B cell (primary cell): ENCODE measurements at regions not wholly inside any gene's neighbourhood (a gene's known extent, or its start where the extent isn't known, plus 50 kb on each side); places are given as distances from the start of the nearest gene placed in this dataset.

Experiments used
- ATAC-seq: fragments of 200-7000 bp; cut with Tn5 transposase; one replicate; pipeline ENCODE4 v1.10.0; 2021; ENCODE audit warnings: low read depth, mild to moderate bottlenecking, moderate number of reproducible peaks, moderate library complexity
- CTCF ChIA-PET: fragments of 350-600 bp; sonication (Branson Sonifier 250); formaldehyde crosslinking; loops from one replicate; lab custom pipeline; 2021; ENCODE audit warnings: antibody characterized with exemption, inconsistent platforms; lab: Charles Lee
- POLR2A ChIA-PET: fragments of 350-600 bp; sonication (Branson Sonifier 250); formaldehyde crosslinking; loops from one replicate; lab custom pipeline; 2021; ENCODE audit warnings: antibody characterized with exemption; lab: Charles Lee
- DNase-seq: peaks from one replicate; pipeline ENCODE4 v3.0.0; 2013
- H2AFZ ChIP-seq: 2 replicates; pipeline ENCODE4 v1.6.1; 2012; ENCODE audit warnings: mild to moderate bottlenecking, low read depth, low read length; ENCODE audit not compliant: insufficient read depth, poor library complexity, severe bottlenecking
- H3K27ac ChIP-seq, 2 donors: 1 replicate in 1 of 2; 2 replicates in 1 of 2; pipeline ENCODE4 v1.5.1; 2012 to 2013; ENCODE audit warnings: low read length in 2 of 2, mild to moderate bottlenecking in 2 of 2, moderate library complexity in 1 of 2
- H3K27me3 ChIP-seq, 4 experiments: fragments of 200-600 bp in 1 of 4; sonication (generic) in 1 of 4; replicated peaks in 1 of 4; 1 replicate in 2 of 4; 2 replicates in 2 of 4; pipeline versions ENCODE4 v1.6.1 to v1.7.0; 2013 to 2016; ENCODE audit warnings: low read length in 3 of 4, mild to moderate bottlenecking in 2 of 4, mixed read lengths in 1 of 4, moderate library complexity in 1 of 4; ENCODE audit not compliant: insufficient read depth in 4 of 4, control insufficient read depth in 3 of 4; ENCODE audit errors: control extremely low read depth in 1 of 4
- H3K36me3 ChIP-seq, 2 experiments: replicated peaks in 1 of 2; 1 replicate in 1 of 2; 2 replicates in 1 of 2; pipeline versions ENCODE4 v1.6.1 to v1.7.1; 2013; ENCODE audit warnings: low read length in 1 of 2; ENCODE audit not compliant: insufficient read depth in 2 of 2, control insufficient read depth in 1 of 2; ENCODE audit errors: control extremely low read depth in 1 of 2, extremely low read depth in 1 of 2
- H3K4me1 ChIP-seq, 2 donors: fragments of 200-600 bp in 1 of 2; sonication (generic) in 1 of 2; 1 replicate in 1 of 2; 2 replicates in 1 of 2; pipeline versions ENCODE4 v1.5.1 to v1.6.1; 2013 to 2017; ENCODE audit warnings: low read length in 2 of 2; ENCODE audit not compliant: control insufficient read depth in 2 of 2, insufficient read depth in 2 of 2
- H3K4me2 ChIP-seq: replicated peaks from 2 replicates; pipeline ENCODE3; 2012; ENCODE audit warnings: mild to moderate bottlenecking, low read depth, low read length; ENCODE audit not compliant: poor library complexity, severe bottlenecking
- H3K4me3 ChIP-seq, 5 experiments: fragments of 200-600 bp in 1 of 5; sonication (generic) in 1 of 5; 1 replicate in 3 of 5; 2 replicates in 2 of 5; pipeline versions ENCODE4 v1.5.1 to v1.7.0; 2011 to 2016; ENCODE audit warnings: low read length in 4 of 5, mild to moderate bottlenecking in 4 of 5, low read depth in 2 of 5, control low read depth in 1 of 5, moderate library complexity in 1 of 5; ENCODE audit not compliant: insufficient read depth in 1 of 5; ENCODE audit errors: control extremely low read depth in 1 of 5, extremely low read depth in 1 of 5
- H3K79me2 ChIP-seq: fragments of 200-600 bp; sonication (generic); one replicate; pipeline ENCODE4 v1.6.0; 2016; ENCODE audit warnings: low read length; ENCODE audit not compliant: control insufficient read depth, insufficient read depth
- H3K9ac ChIP-seq: fragments of 200-600 bp; sonication (generic); 2 replicates; pipeline ENCODE4 v1.6.1; 2017; ENCODE audit warnings: mild to moderate bottlenecking, low read length, moderate library complexity
- H3K9me3 ChIP-seq, 3 donors: one replicate each; pipeline versions ENCODE4 v1.6.1 to v1.7.1; 2013; ENCODE audit warnings: low read length in 2 of 3; ENCODE audit not compliant: control insufficient read depth in 2 of 3, insufficient read depth in 1 of 3; ENCODE audit errors: control extremely low read depth in 1 of 3
- H4K20me1 ChIP-seq: 2 replicates; pipeline ENCODE4 v1.6.0; 2012; ENCODE audit warnings: mild to moderate bottlenecking, low read length; ENCODE audit not compliant: insufficient read depth, control insufficient read depth, poor library complexity, severe bottlenecking
- H3K27ac Mint-ChIP-seq: one replicate; pipeline ENCODE4 v1.8.0; 2021; ENCODE audit warnings: mixed read lengths
- H3K27me3 Mint-ChIP-seq: one replicate; pipeline ENCODE4 v1.8.0; 2021; ENCODE audit warnings: mixed read lengths
- H3K4me1 Mint-ChIP-seq: one replicate; pipeline ENCODE4 v1.8.0; 2021; ENCODE audit warnings: mixed read lengths
- H3K4me3 Mint-ChIP-seq: one replicate; pipeline ENCODE4 v1.8.0; 2021; ENCODE audit warnings: mixed read lengths
- H3K9me3 Mint-ChIP-seq: one replicate; pipeline ENCODE4 v1.8.0; 2022; ENCODE audit warnings: mixed read lengths; ENCODE audit not compliant: insufficient read depth
- EZH2 ChIP-seq: IDR thresholded peaks from 2 replicates; pipeline ENCODE4 v1.6.1; 2012; ENCODE audit warnings: borderline replicate concordance, low read depth, mild to moderate bottlenecking, moderate library complexity, low read length; ENCODE audit not compliant: insufficient read depth, poor library complexity, severe bottlenecking
- WGBS: methylation state at CpG from one replicate; pipeline ENCODE4 v1.1.5; 2013; ENCODE audit warnings: missing lambda C conversion rate; ENCODE audit not compliant: insufficient coverage; 5-methylcytosine and 5-hydroxymethylcytosine counted together
- intact Hi-C: fragments of 100-400 bp; cut with micrococcal nuclease; formaldehyde crosslinking; loops from one replicate; pipeline ENCODE4 v1.10.0; 2022
- TF ChIP-seq, protein P1 (sequence below): fragments of 200-600 bp; IDR thresholded peaks from one replicate; pipeline ENCODE4 v1.8.0; 2022; ENCODE audit warnings: antibody characterized with exemption, mild to moderate bottlenecking

DNA sequence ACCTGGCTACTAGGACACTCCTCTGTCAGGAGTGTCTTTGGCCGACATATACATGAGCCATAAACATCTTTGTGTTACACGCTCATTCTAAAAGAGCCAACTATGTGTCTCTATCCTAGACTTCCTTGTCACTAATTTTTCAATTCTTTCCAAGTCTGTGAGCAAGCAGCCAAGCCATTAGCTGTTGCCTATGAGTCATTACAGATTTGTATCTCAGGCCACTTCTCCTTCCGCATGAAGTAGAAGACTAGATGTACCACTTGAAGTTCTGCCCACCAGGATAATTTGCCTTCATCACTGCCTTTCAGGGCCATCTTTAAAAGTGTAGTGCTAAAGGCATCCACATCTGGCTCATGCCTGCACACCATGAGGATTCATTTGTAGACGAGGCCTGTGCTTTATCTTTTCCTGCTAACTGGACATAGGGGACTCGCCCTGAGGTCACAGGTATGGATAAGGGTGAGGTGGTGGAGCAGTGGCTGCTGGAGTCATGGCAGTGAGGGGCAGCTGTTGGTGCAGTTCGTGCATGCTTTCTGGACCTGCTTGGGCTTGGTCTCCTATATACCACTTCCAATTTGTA is 126.1 kb upstream of the KL start:
- H2AFZ ChIP-seq, result no peak overlapping the region
- H4K20me1 ChIP-seq, result no peaks in the 10 kb centered on the region
- H3K27ac ChIP-seq, result no peak overlapping the region
- no peak overlapping the region for H3K4me2 ChIP-seq
- WGBS, result 100% methylated on average over 4 of the region's 6 CpGs
- CTCF ChIA-PET, result no interaction called here
- H3K9me3 Mint-ChIP-seq, result peaks cover 5% of the 10 kb centered on the region
- TF ChIP-seq, protein P1, sequence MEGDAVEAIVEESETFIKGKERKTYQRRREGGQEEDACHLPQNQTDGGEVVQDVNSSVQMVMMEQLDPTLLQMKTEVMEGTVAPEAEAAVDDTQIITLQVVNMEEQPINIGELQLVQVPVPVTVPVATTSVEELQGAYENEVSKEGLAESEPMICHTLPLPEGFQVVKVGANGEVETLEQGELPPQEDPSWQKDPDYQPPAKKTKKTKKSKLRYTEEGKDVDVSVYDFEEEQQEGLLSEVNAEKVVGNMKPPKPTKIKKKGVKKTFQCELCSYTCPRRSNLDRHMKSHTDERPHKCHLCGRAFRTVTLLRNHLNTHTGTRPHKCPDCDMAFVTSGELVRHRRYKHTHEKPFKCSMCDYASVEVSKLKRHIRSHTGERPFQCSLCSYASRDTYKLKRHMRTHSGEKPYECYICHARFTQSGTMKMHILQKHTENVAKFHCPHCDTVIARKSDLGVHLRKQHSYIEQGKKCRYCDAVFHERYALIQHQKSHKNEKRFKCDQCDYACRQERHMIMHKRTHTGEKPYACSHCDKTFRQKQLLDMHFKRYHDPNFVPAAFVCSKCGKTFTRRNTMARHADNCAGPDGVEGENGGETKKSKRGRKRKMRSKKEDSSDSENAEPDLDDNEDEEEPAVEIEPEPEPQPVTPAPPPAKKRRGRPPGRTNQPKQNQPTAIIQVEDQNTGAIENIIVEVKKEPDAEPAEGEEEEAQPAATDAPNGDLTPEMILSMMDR, result no peak
- no peak for TF ChIP-seq EZH2
- no peaks in the 10 kb centered on the region for H3K27me3 ChIP-seq
- H3K27ac Mint-ChIP-seq, result no peak overlapping the region
- no peak overlapping the region for H3K4me3 ChIP-seq
- ATAC-seq (no peak), DNase-seq (no peak)
- peaks cover 9% of the 10 kb centered on the region for H3K27me3 Mint-ChIP-seq
- H3K4me3 Mint-ChIP-seq, result no peak overlapping the region
- no peaks in the 10 kb centered on the region for H3K4me1 Mint-ChIP-seq
- intact Hi-C loops, result no loop called here
- H3K9me3 ChIP-seq, result peaks cover 0 to 11% (median 5%) of the 10 kb centered on the region in 3 donors
- no peak overlapping the region for H3K9ac ChIP-seq
- POLR2A ChIA-PET, result no interaction called here
- no peaks in the 10 kb centered on the region for H3K36me3 ChIP-seq
- H3K4me1 ChIP-seq, result no peaks in the 10 kb centered on the region
- no peaks in the 10 kb centered on the region for H3K79me2 ChIP-seq

GRCh38 chr13:32893176-32893575 is 123.0 kb upstream of the KL start:
- H3K9ac ChIP-seq, result no peak overlapping the region
- H3K27ac ChIP-seq, result no peak overlapping the region
- POLR2A ChIA-PET, result no interaction called here
- Mint-ChIP-seq H3K9me3 (no peaks in the 10 kb centered on the region), H3K4me3 (no peak overlapping the region), H3K27ac (no peak overlapping the region), H3K27me3 (peaks cover 16% of the 10 kb centered on the region), H3K4me1 (no peaks in the 10 kb centered on the region)
- DNase-seq, result no peak
- H3K36me3 ChIP-seq, result no peaks in the 10 kb centered on the region
- CTCF ChIA-PET, result no interaction called here
- H4K20me1 ChIP-seq, result no peaks in the 10 kb centered on the region
- H3K9me3 ChIP-seq, result peaks cover 0 to 3% (median 0%) of the 10 kb centered on the region in 3 donors
- intact Hi-C loops, result no loop called here
- H2AFZ ChIP-seq, result no peak overlapping the region
- H3K4me3 ChIP-seq, result no peak overlapping the region
- no peak overlapping the region for H3K4me2 ChIP-seq
- no peak for ATAC-seq
- 95% methylated on average over 3 of the region's 6 CpGs for WGBS
- H3K79me2 ChIP-seq, result no peaks in the 10 kb centered on the region
- no peak for TF ChIP-seq EZH2
- TF ChIP-seq, protein P1, result no peak
- H3K27me3 ChIP-seq, result no peaks in the 10 kb centered on the region
- H3K4me1 ChIP-seq, result no peaks in the 10 kb centered on the region
